Endothelial cell of umbilical vein (primary cell): ENCODE measurements at regions not wholly inside any gene's neighbourhood (a gene's known extent, or its start where the extent isn't known, plus 50 kb on each side); places are given as distances from the start of the nearest gene placed in this dataset.

Experiments used
- BruUV-seq: library from RNA; stranded (reverse); fragments of 400-500 nt; replicated peaks from 2 replicates; lab custom pipeline; 2021; lab: Mats Ljungman, UMichigan
- CTCF ChIA-PET: fragments of 300-600, 350-600 bp; sonication (Branson Sonifier 250); formaldehyde crosslinking; loops from one replicate; lab custom pipeline; 2021; ENCODE audit warnings: antibody characterized with exemption, inconsistent platforms; lab: Charles Lee
- POLR2A ChIA-PET: fragments of 300-600, 350-600 bp; sonication (Branson Sonifier 250); formaldehyde crosslinking; loops from one replicate; lab custom pipeline; 2021; ENCODE audit warnings: antibody characterized with exemption, inconsistent platforms; lab: Charles Lee
- DNase-seq: peaks from one replicate; pipeline ENCODE4 v3.0.0-alpha.2; 2011; ENCODE audit warnings: low read depth, low spot score
- FAIRE-seq: peaks from 2 replicates; lab custom pipeline; 2011; peaks lifted over from hg19 to GRCh38; lab: Jason Lieb, UNC
- H2AFZ ChIP-seq: 2 replicates; pipeline ENCODE4 v1.6.0; 2012; ENCODE audit warnings: low read depth, low read length, control low read depth, inconsistent platforms
- H3K27ac ChIP-seq: 2 replicates; pipeline ENCODE4 v1.5.1; 2011; ENCODE audit warnings: low read depth, mild to moderate bottlenecking, control low read depth, low read length, moderate library complexity; ENCODE audit not compliant: insufficient read depth
- H3K27me3 ChIP-seq, 2 experiments: 2 replicates each; pipeline versions ENCODE4 v1.6.0 to v1.6.1; 2011; ENCODE audit warnings: low read length in 2 of 2, mixed read lengths in 1 of 2; ENCODE audit not compliant: control insufficient read depth in 2 of 2, insufficient read depth in 2 of 2
- H3K36me3 ChIP-seq, 2 experiments: 2 replicates in 1 of 2; 3 replicates in 1 of 2; pipeline ENCODE4 v1.5.1; 2011; ENCODE audit warnings: low read length in 2 of 2, mild to moderate bottlenecking in 1 of 2, moderate library complexity in 1 of 2; ENCODE audit not compliant: control insufficient read depth in 2 of 2, insufficient read depth in 2 of 2; ENCODE audit errors: extremely low read depth in 1 of 2
- H3K4me1 ChIP-seq: 3 replicates; pipeline ENCODE4 v1.5.1; 2011; ENCODE audit warnings: mild to moderate bottlenecking, low read length; ENCODE audit not compliant: control insufficient read depth, insufficient read depth; ENCODE audit errors: extremely low read depth
- H3K4me2 ChIP-seq: 2 replicates; pipeline ENCODE4 v1.6.1; 2011; ENCODE audit warnings: low read length, control low read depth, mixed read lengths; ENCODE audit not compliant: insufficient read depth
- H3K4me3 ChIP-seq, 3 experiments: fragments of 200-600 bp in 1 of 3; sonication (generic), shearing (Covaris generic) in 1 of 3; replicated peaks in 1 of 3; 2 replicates each; pipeline ENCODE4 v1.5.1; 2011 to 2016; ENCODE audit warnings: control low read depth in 3 of 3, low read length in 3 of 3, mild to moderate bottlenecking in 2 of 3, inconsistent platforms in 1 of 3, low read depth in 1 of 3, moderate library complexity in 1 of 3; ENCODE audit not compliant: insufficient read depth in 1 of 3
- H3K79me2 ChIP-seq: 2 replicates; pipeline ENCODE4 v1.6.0; 2012; ENCODE audit warnings: low read length, inconsistent platforms; ENCODE audit not compliant: control insufficient read depth, insufficient read depth
- H3K9ac ChIP-seq: replicated peaks from 2 replicates; pipeline ENCODE3; 2011; ENCODE audit warnings: low read length, control low read depth; ENCODE audit not compliant: insufficient read depth; ENCODE audit errors: extremely low read depth
- H3K9me1 ChIP-seq: replicated peaks from 3 replicates; pipeline ENCODE4 v1.6.0; 2011; ENCODE audit warnings: mild to moderate bottlenecking, low read length; ENCODE audit not compliant: control insufficient read depth, insufficient read depth; ENCODE audit errors: extremely low read depth
- H3K9me3 ChIP-seq: replicated peaks from 2 replicates; pipeline ENCODE4 v1.5.1; 2012; ENCODE audit warnings: low read length, inconsistent platforms; ENCODE audit not compliant: control insufficient read depth, insufficient read depth
- H4K20me1 ChIP-seq: replicated peaks from 2 replicates; pipeline ENCODE3; 2011; ENCODE audit warnings: mild to moderate bottlenecking, low read length; ENCODE audit not compliant: control insufficient read depth, insufficient read depth; ENCODE audit errors: extremely low read depth
- CTCF ChIP-seq, 2 donors: IDR thresholded peaks; 1 replicate in 1 of 2; 2 replicates in 1 of 2; pipeline ENCODE4 v1.5.1; 2011; ENCODE audit warnings: low read length in 2 of 2, mild to moderate bottlenecking in 2 of 2, moderate library complexity in 2 of 2, control low read depth in 1 of 2, inconsistent platforms in 1 of 2, low read depth in 1 of 2; ENCODE audit not compliant: insufficient read depth in 1 of 2; ENCODE audit errors: extremely low read depth in 1 of 2
- EZH2 ChIP-seq: IDR thresholded peaks from 2 replicates; pipeline ENCODE4 v1.6.1; 2012; ENCODE audit warnings: borderline replicate concordance, low read depth, mild to moderate bottlenecking, moderate library complexity, low read length, inconsistent platforms; ENCODE audit not compliant: severe bottlenecking
- FOS ChIP-seq: IDR thresholded peaks from 2 replicates; pipeline ENCODE4 v1.6.1; 2011; ENCODE audit warnings: mild to moderate bottlenecking, low read length, moderate library complexity, borderline replicate concordance; ENCODE audit not compliant: insufficient read depth
- GATA2 ChIP-seq: IDR thresholded peaks from 2 replicates; pipeline ENCODE4 v1.7.0; 2011; ENCODE audit warnings: low read depth, mild to moderate bottlenecking, moderate library complexity, mixed read lengths, low read length; ENCODE audit not compliant: insufficient read length, insufficient read depth
- JUN ChIP-seq: IDR thresholded peaks from 2 replicates; pipeline ENCODE4 v1.6.1; 2011; ENCODE audit warnings: borderline replicate concordance, low read depth; ENCODE audit not compliant: insufficient read length, insufficient read depth
- MAX ChIP-seq: IDR thresholded peaks from 2 replicates; pipeline ENCODE4 v1.6.1; 2011; ENCODE audit not compliant: insufficient read depth, insufficient read length
- MYC ChIP-seq: IDR thresholded peaks from one replicate; pipeline ENCODE4 v1.6.1; 2011; ENCODE audit warnings: mild to moderate bottlenecking, low read depth, low read length
- POLR2A ChIP-seq: IDR thresholded peaks from 2 replicates; pipeline ENCODE4 v1.6.1; 2012; ENCODE audit warnings: low read depth, mild to moderate bottlenecking, control low read depth, low read length
- POLR2AphosphoS5 ChIP-seq: IDR thresholded peaks from 2 replicates; pipeline ENCODE4 v1.6.1; 2012; ENCODE audit warnings: low read depth, mild to moderate bottlenecking, control low read depth, low read length, moderate library complexity; ENCODE audit not compliant: insufficient read depth
- dilution Hi-C: fragments of 300-500 bp; cut with MboI; formaldehyde crosslinking; loops from one replicate; pipeline ENCODE4 v1.15.0; 2019; ENCODE audit warnings: low sequenced_read_pairs; ENCODE audit not compliant: extremely low pct_ligation_motif_present
- intact Hi-C: fragments of 100-400 bp; cut with micrococcal nuclease; formaldehyde crosslinking; loops from one replicate; pipeline ENCODE4 v1.10.0; 2022

GRCh38 chr6:28661097-28661713 lies 135.5 kb downstream of the GPX5 start:
- Histone ChIP-seq H3K27ac (no peak overlapping the region), H3K27me3 (peaks cover 19 to 29% of the 10 kb centered on the region in 2 experiments), H3K4me2 (no peak overlapping the region), H3K4me1 (peaks cover 8% of the 10 kb centered on the region), H3K9me1 (no peaks in the 10 kb centered on the region), H4K20me1 (no peaks in the 10 kb centered on the region), H3K36me3 (no peaks in the 10 kb centered on the region), H3K9me3 (no peaks in the 10 kb centered on the region), H2AFZ (no peak overlapping the region), H3K79me2 (no peaks in the 10 kb centered on the region), H3K4me3 (no peak overlapping the region), H3K9ac (no peak overlapping the region)
- BruUV-seq = no TSS peak
- intact Hi-C loops (no loop called here), dilution Hi-C loops (no loop called here)
- TF ChIP-seq POLR2A (no peak), MYC (no peak), CTCF (IDR thresholded peaks at IDR 0.05; ENCODE audit: extremely low read depth in 1 of 2, insufficient read depth in 1 of 2, low read depth in 1 of 2, low read length in 2 of 2) (no peak), EZH2 (no peak), POLR2AphosphoS5 (no peak), GATA2 (no peak), FOS (no peak), JUN (no peak), MAX (no peak)
- ChIA-PET POLR2A (no interaction called here), CTCF (no interaction called here)
- DNase-seq (no peak), FAIRE-seq (no peak)
